GM23338 (cell line): ENCODE measurements at regions not wholly inside any gene's neighbourhood (a gene's known extent, or its start where the extent isn't known, plus 50 kb on each side); places are given as distances from the start of the nearest gene placed in this dataset.

ENCODE experiments used
- ATAC-seq: fragments of 200-7000 bp; cut with Tn5 transposase; 3 replicates; pipeline ENCODE4 v1.9.1; 2020
- DNase-seq: peaks from one replicate; pipeline ENCODE4 v3.0.0-alpha.2; 2015; ENCODE audit warnings: low spot score
- H2AFZ ChIP-seq: fragments of 200-600 bp; sonication (generic); 2 replicates; pipeline ENCODE4 v1.8.0; 2016; ENCODE audit warnings: antibody characterized with exemption, mild to moderate bottlenecking, moderate library complexity
- H3F3A ChIP-seq: fragments of 200-600 bp; sonication (generic); replicated peaks from 2 replicates; pipeline ENCODE4 v1.8.0; 2017; ENCODE audit warnings: antibody characterized with exemption, mixed run types, low read depth
- H3K27ac ChIP-seq: fragments of 200-600 bp; sonication (generic); 2 replicates; pipeline ENCODE4 v1.6.1; 2016; ENCODE audit warnings: low read depth
- H3K27me3 ChIP-seq: fragments of 200-600 bp; sonication (generic); 2 replicates; pipeline ENCODE4 v1.8.0; 2016; ENCODE audit warnings: mild to moderate bottlenecking, mixed run types, moderate library complexity; ENCODE audit not compliant: insufficient read depth
- H3K36me3 ChIP-seq: fragments of 200-600 bp; sonication (generic); 2 replicates; pipeline ENCODE4 v1.8.0; 2016; ENCODE audit warnings: mild to moderate bottlenecking; ENCODE audit not compliant: insufficient read depth
- H3K4me1 ChIP-seq: fragments of 200-600 bp; sonication (generic); 2 replicates; pipeline ENCODE4 v1.8.0; 2016; ENCODE audit warnings: mild to moderate bottlenecking, moderate library complexity; ENCODE audit not compliant: insufficient read depth
- H3K4me2 ChIP-seq: fragments of 200-600 bp; sonication (generic); 2 replicates; pipeline ENCODE4 v1.7.1; 2017; ENCODE audit warnings: mixed run types
- H3K4me3 ChIP-seq: fragments of 200-600 bp; sonication (generic); 2 replicates; pipeline ENCODE4 v1.6.1; 2016; ENCODE audit warnings: mixed run types
- H3K79me2 ChIP-seq: fragments of 200-600 bp; sonication (generic); replicated peaks from 2 replicates; pipeline ENCODE4 v1.8.0; 2017; ENCODE audit warnings: mild to moderate bottlenecking; ENCODE audit not compliant: insufficient read depth
- H3K9me2 ChIP-seq: fragments of 200-600 bp; sonication (generic); 2 replicates; pipeline ENCODE4 v1.8.0; 2017; ENCODE audit not compliant: insufficient read depth
- H4K20me1 ChIP-seq: fragments of 200-600 bp; sonication (generic); replicated peaks from 2 replicates; pipeline ENCODE4 v1.8.0; 2017; ENCODE audit warnings: mild to moderate bottlenecking; ENCODE audit not compliant: insufficient read depth
- H3K27ac Mint-ChIP-seq: 2 replicates; pipeline ENCODE4 v1.8.0; 2020; ENCODE audit warnings: inconsistent platforms, mild to moderate bottlenecking, moderate library complexity, mixed read lengths
- H3K27me3 Mint-ChIP-seq: 3 replicates; pipeline ENCODE4 v1.8.0; 2022; ENCODE audit warnings: low read depth, mild to moderate bottlenecking, moderate library complexity, mixed read lengths, inconsistent platforms; ENCODE audit not compliant: insufficient read depth, poor library complexity
- H3K36me3 Mint-ChIP-seq: 3 replicates; pipeline ENCODE4 v1.8.0; 2021; ENCODE audit warnings: low read depth, mild to moderate bottlenecking, inconsistent platforms, moderate library complexity, mixed read lengths
- H3K4me1 Mint-ChIP-seq: 3 replicates; pipeline ENCODE4 v1.8.0; 2020; ENCODE audit warnings: mild to moderate bottlenecking, inconsistent platforms, mixed read lengths
- H3K4me3 Mint-ChIP-seq: 3 replicates; pipeline ENCODE4 v1.8.0; 2021; ENCODE audit warnings: moderate library complexity, mild to moderate bottlenecking, inconsistent platforms, mixed read lengths
- H3K9me3 Mint-ChIP-seq: 3 replicates; pipeline ENCODE4 v1.8.0; 2020; ENCODE audit warnings: moderate library complexity, mild to moderate bottlenecking, inconsistent platforms, mixed read lengths
- JUNB ChIP-seq: IDR thresholded peaks from one replicate; pipeline ENCODE4 v1.6.1; 2016; ENCODE audit warnings: antibody characterized with exemption; ENCODE audit not compliant: unreplicated experiment
- NANOG ChIP-seq: IDR thresholded peaks from 2 replicates; pipeline ENCODE4 v1.6.1; 2016; ENCODE audit warnings: antibody characterized with exemption, borderline replicate concordance
- POLR2AphosphoS5 ChIP-seq: IDR thresholded peaks from 2 replicates; pipeline ENCODE4 v1.6.1; 2016; ENCODE audit warnings: antibody characterized with exemption, low read depth
- STAT1 ChIP-seq: IDR thresholded peaks from one replicate; pipeline ENCODE4 v1.6.1; 2016; ENCODE audit warnings: antibody characterized with exemption; ENCODE audit not compliant: unreplicated experiment
- ZNF331 ChIP-seq: fragments of 250-450 bp; sonication (Bioruptor Pico); IDR thresholded peaks from 2 replicates; pipeline ENCODE4 v1.5.0; 2020; ENCODE audit warnings: low read depth, mild to moderate bottlenecking, moderate library complexity
- TF ChIP-seq, protein P1 (sequence below): IDR thresholded peaks from one replicate; pipeline ENCODE4 v1.6.1; 2018; ENCODE audit warnings: antibody characterized with exemption; ENCODE audit not compliant: unreplicated experiment
- TF ChIP-seq, protein P2 (sequence below), 2 experiments: fragments of 200-600 bp in 1 of 2; sonication (generic) in 1 of 2; conservative IDR thresholded peaks; 2 replicates each; pipeline versions ENCODE4 v1.5.1 to v1.6.1; 2016 to 2017; ENCODE audit warnings: antibody characterized with exemption in 2 of 2, low read depth in 2 of 2, mild to moderate bottlenecking in 2 of 2, moderate library complexity in 1 of 2
- TF ChIP-seq, protein P3 (sequence below): fragments of 250-450 bp; sonication (Bioruptor Pico); IDR thresholded peaks from 2 replicates; pipeline ENCODE4 v1.5.0; 2020; ENCODE audit warnings: mild to moderate bottlenecking, moderate library complexity

DNA sequence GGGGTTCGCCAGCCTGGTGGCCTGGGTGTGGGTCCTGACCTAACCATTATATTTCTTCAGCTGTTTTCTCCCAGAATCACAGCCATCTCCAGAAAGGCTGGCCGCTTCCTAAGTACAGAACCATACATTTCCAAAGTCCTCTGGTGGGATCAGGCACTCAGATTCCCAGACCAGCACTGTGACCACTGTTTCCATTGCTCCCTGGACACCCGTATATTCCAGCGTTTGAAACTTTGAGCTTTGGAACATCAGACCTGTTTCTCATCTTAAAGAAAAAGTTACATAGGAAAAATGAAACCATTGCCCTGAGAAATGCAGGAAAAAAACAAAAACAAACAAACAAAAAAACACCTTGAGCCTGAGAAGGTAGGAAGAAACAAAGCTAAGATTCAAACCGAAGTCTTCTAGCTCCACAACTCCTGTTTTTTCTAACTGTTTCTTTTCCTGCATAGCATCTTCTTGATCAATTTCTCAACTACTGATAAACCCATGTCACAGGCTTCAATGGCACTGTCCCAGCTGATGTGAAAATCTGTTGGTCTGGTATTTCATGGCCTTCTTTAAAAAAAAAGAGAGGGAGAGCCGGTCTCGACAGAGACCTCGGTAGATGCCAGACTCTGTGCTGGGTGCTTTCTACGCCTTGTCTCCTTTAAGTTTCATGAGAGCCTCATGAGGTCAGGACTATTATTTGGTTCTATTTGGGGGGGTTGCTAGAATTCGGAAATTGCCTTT is 221.3 kb downstream of the TOMM20 start (continued):
- TF ChIP-seq JUNB (no peak), ZNF331 (CRISPR knock-in tag) (no peak), STAT1 (no peak), POLR2AphosphoS5 (no peak)
- TF ChIP-seq, protein P1, sequence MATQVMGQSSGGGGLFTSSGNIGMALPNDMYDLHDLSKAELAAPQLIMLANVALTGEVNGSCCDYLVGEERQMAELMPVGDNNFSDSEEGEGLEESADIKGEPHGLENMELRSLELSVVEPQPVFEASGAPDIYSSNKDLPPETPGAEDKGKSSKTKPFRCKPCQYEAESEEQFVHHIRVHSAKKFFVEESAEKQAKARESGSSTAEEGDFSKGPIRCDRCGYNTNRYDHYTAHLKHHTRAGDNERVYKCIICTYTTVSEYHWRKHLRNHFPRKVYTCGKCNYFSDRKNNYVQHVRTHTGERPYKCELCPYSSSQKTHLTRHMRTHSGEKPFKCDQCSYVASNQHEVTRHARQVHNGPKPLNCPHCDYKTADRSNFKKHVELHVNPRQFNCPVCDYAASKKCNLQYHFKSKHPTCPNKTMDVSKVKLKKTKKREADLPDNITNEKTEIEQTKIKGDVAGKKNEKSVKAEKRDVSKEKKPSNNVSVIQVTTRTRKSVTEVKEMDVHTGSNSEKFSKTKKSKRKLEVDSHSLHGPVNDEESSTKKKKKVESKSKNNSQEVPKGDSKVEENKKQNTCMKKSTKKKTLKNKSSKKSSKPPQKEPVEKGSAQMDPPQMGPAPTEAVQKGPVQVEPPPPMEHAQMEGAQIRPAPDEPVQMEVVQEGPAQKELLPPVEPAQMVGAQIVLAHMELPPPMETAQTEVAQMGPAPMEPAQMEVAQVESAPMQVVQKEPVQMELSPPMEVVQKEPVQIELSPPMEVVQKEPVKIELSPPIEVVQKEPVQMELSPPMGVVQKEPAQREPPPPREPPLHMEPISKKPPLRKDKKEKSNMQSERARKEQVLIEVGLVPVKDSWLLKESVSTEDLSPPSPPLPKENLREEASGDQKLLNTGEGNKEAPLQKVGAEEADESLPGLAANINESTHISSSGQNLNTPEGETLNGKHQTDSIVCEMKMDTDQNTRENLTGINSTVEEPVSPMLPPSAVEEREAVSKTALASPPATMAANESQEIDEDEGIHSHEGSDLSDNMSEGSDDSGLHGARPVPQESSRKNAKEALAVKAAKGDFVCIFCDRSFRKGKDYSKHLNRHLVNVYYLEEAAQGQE = no peak

DNA sequence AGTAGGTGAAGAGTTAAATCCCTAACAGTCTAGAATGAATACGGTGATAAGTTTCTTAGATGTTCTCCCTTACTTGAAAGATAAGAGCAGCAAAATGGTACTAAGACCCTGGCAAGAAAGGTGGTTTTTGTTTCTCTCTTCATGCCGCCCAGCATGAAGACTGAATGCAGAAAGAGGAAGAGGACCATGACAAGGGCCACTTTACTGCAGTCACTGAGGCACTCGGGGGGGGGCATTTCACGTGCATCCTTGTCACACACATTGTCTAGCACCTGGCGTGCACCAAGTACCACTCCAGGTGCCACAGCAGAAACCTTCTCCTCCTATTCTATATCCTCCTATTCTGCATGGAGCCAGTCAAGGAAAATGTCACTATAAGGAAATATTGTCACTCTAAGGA is 222.0 kb downstream of the TOMM20 start:
- Histone ChIP-seq H3K4me3 (no peak overlapping the region), H2AFZ (no peak overlapping the region), H3F3A (no peaks in the 10 kb centered on the region), H3K36me3 (no peaks in the 10 kb centered on the region), H4K20me1 (no peaks in the 10 kb centered on the region), H3K4me2 (no peak overlapping the region), H3K79me2 (no peaks in the 10 kb centered on the region), H3K9me2 (no peaks in the 10 kb centered on the region), H3K27me3 (no peaks in the 10 kb centered on the region), H3K27ac (no peak overlapping the region), H3K4me1 (0 out of 2 replicates have a peak, but pooled peaks cover 2% of the 10 kb centered on the region)
- ATAC-seq (no peak), DNase-seq (no peak)
- Mint-ChIP-seq H3K4me1 (peaks cover 6% of the 10 kb centered on the region), H3K9me3 (no peaks in the 10 kb centered on the region), H3K27ac (no peak overlapping the region), H3K27me3 (no peaks in the 10 kb centered on the region), H3K36me3 (no peaks in the 10 kb centered on the region), H3K4me3 (no peak overlapping the region)
- TF ChIP-seq, protein P2, sequence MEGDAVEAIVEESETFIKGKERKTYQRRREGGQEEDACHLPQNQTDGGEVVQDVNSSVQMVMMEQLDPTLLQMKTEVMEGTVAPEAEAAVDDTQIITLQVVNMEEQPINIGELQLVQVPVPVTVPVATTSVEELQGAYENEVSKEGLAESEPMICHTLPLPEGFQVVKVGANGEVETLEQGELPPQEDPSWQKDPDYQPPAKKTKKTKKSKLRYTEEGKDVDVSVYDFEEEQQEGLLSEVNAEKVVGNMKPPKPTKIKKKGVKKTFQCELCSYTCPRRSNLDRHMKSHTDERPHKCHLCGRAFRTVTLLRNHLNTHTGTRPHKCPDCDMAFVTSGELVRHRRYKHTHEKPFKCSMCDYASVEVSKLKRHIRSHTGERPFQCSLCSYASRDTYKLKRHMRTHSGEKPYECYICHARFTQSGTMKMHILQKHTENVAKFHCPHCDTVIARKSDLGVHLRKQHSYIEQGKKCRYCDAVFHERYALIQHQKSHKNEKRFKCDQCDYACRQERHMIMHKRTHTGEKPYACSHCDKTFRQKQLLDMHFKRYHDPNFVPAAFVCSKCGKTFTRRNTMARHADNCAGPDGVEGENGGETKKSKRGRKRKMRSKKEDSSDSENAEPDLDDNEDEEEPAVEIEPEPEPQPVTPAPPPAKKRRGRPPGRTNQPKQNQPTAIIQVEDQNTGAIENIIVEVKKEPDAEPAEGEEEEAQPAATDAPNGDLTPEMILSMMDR (conservative IDR thresholded peaks at IDR 0.05; ENCODE audit: low read depth in 2 of 2) = no peak
- TF ChIP-seq ZNF331 (CRISPR knock-in tag) (no peak), NANOG (no peak)
- TF ChIP-seq, protein P3, sequence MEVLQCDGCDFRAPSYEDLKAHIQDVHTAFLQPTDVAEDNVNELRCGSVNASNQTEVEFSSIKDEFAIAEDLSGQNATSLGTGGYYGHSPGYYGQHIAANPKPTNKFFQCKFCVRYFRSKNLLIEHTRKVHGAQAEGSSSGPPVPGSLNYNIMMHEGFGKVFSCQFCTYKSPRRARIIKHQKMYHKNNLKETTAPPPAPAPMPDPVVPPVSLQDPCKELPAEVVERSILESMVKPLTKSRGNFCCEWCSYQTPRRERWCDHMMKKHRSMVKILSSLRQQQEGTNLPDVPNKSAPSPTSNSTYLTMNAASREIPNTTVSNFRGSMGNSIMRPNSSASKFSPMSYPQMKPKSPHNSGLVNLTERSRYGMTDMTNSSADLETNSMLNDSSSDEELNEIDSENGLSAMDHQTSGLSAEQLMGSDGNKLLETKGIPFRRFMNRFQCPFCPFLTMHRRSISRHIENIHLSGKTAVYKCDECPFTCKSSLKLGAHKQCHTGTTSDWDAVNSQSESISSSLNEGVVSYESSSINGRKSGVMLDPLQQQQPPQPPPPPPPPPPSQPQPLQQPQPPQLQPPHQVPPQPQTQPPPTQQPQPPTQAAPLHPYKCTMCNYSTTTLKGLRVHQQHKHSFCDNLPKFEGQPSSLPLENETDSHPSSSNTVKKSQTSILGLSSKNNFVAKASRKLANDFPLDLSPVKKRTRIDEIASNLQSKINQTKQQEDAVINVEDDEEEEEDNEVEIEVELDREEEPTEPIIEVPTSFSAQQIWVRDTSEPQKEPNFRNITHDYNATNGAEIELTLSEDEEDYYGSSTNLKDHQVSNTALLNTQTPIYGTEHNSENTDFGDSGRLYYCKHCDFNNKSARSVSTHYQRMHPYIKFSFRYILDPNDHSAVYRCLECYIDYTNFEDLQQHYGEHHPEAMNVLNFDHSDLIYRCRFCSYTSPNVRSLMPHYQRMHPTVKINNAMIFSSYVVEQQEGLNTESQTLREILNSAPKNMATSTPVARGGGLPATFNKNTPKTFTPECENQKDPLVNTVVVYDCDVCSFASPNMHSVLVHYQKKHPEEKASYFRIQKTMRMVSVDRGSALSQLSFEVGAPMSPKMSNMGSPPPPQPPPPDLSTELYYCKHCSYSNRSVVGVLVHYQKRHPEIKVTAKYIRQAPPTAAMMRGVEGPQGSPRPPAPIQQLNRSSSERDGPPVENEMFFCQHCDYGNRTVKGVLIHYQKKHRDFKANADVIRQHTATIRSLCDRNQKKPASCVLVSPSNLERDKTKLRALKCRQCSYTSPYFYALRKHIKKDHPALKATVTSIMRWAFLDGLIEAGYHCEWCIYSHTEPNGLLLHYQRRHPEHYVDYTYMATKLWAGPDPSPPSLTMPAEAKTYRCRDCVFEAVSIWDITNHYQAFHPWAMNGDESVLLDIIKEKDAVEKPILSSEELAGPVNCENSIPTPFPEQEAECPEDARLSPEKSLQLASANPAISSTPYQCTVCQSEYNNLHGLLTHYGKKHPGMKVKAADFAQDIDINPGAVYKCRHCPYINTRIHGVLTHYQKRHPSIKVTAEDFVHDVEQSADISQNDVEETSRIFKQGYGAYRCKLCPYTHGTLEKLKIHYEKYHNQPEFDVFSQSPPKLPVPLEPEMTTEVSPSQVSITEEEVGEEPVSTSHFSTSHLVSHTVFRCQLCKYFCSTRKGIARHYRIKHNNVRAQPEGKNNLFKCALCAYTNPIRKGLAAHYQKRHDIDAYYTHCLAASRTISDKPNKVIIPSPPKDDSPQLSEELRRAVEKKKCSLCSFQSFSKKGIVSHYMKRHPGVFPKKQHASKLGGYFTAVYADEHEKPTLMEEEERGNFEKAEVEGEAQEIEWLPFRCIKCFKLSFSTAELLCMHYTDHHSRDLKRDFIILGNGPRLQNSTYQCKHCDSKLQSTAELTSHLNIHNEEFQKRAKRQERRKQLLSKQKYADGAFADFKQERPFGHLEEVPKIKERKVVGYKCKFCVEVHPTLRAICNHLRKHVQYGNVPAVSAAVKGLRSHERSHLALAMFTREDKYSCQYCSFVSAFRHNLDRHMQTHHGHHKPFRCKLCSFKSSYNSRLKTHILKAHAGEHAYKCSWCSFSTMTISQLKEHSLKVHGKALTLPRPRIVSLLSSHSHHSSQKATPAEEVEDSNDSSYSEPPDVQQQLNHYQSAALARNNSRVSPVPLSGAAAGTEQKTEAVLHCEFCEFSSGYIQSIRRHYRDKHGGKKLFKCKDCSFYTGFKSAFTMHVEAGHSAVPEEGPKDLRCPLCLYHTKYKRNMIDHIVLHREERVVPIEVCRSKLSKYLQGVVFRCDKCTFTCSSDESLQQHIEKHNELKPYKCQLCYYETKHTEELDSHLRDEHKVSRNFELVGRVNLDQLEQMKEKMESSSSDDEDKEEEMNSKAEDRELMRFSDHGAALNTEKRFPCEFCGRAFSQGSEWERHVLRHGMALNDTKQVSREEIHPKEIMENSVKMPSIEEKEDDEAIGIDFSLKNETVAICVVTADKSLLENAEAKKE (CRISPR knock-in tag) = no peak
